GM21528 (cell line): ENCODE measurements at regions not wholly inside any gene's neighbourhood (a gene's known extent, or its start where the extent isn't known, plus 50 kb on each side); places are given as distances from the start of the nearest gene placed in this dataset.
A peak's percentile ranks its signal among the peaks of the same experiment; 100 is the strongest.
"Not testable (repeated sequence)": the region's sequence is repeated elsewhere in the genome, so short reads cannot be mapped to it uniquely, and the experiment has no call there.

ENCODE experiments used
- ATAC-seq: cut with Tn5 transposase; IDR thresholded peaks from one replicate; pipeline ENCODE4 v1.9.1; 2021; ENCODE audit warnings: mild to moderate bottlenecking, moderate library complexity; ENCODE audit not compliant: unreplicated experiment, low FRiP score

DNA sequence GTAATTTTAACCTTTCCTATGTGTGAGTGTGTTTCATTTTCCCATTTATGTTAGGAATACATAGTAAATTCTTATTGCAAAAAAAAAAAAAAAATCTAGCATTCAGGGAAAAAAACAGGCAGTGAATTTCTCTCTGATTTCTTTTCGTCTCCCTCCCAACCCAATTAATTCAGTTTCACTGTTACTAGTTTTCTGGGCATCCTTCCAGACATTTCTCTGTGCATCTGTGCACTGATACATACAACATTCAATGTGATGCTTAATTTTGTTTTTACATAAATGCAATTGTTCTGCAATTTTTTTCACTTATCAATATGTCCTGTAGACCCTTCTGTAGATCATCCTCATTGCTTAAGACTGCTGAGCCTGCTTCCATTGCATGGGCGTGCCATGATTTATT, 694.3 kb upstream of the TBX3 start:
- ATAC-seq, result no peak

DNA sequence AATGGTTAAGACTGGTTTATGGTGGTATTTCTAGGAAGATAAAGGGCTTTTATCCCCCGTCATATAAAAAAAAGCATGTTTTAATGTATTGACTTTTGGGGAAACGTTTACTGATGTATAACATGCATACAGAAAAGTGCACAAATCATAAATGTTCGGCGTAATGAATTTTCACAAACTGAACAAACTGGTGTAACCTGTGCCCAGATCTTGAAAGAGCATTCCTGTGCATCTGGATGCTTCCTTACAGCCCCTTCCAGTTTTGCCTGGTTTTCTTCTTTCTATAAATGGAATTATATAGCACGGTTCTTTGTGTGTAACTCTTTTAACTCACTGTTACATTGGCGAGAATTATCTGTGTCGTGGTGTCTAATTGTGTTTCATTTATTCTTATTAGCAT, 693.8 kb upstream of the TBX3 start:
- ATAC-seq, result no peak

DNA sequence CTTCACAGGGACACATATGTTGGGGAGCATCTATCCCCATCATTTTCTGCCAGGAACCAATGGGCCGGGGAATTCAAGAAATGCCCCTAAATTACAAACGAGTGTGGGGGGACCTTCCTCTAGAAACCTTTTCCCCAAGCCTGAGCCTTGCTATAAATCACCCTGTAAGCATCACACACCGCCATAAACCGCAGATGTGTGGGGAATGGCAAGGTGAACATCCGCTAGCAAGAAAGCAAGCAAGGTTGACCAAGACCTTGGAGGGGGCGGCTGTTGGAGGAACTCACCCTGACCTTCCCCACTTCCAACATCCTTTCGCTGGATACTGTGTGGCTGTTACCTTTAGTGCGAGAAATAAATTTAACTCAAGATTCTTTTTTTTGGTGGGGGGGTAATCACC, 693.3 kb upstream of the TBX3 start:
- no peak for ATAC-seq

DNA sequence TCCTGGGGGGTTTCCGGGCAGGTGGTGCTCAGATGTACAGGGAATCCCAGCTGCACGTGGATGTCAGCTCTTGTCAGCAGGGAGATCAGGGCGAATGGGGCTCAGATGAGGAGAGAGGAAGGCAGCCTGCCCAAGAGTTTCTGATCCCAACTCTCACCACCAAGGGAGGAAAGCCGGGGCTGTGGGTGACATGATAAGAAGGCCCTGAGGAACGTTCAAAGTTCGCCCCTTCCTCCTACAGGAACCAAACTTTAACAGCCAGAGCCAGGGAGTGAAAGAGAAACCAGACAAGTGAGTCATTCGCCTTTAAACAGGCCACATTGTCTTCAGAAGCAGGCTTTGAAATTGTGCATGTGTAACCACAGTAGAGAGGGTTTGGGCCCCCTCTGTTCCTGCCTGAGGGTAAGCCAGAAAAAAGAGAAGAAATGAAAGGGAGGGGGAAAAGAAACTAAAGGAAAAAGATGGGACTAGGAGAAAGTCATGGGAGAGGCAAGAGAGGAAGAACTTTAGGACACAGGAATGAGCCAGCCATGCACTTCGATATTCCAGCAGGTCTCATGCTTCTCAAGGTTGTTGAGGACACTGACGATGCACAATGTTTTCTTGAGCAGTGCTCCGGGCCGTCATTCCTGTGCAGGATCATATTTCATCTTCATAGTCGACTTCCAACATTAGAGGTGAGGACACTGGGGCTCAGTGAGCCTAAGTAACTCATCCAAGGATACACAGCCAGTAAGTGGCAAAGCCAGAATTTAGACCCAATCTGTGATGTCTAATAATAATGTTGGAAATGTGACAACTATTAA, 691.4 kb upstream of the TBX3 start:
- ATAC-seq, result peak; percentile 91

DNA sequence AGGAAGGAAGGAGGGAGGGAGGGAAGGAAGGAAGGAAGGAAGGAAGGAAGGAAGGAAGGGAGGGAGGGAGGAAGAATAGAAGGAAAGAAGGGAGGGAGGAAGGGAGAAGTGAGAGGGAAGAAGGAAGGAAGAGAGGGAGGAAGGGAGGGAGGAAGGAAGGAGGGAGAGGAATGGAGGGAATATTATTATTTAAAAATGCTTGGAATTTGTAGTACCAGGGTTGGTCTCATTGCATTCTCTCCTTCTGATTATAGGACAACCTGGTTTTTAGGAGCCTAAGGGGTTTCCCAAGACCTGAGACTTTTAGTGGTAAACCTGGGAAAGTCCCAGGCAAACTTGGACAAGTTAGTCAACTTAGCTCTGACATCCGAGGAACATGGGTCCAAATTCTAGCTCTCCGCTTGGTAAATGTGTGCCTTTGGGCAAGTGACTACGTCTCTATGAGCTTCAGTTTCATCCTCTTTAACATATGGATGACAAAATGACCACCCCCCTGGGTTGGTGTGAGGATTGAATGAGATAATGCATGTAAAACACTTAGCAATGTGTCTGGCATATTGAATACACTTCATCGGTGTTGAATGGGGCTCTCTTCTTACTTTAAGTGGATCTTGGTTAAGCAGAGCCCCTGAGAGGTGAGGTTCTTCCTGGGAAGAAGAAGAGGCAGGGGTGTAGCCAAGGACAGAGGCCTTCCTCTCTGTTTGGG, 690.7 kb upstream of the TBX3 start:
- ATAC-seq, result peak; percentile 29

DNA sequence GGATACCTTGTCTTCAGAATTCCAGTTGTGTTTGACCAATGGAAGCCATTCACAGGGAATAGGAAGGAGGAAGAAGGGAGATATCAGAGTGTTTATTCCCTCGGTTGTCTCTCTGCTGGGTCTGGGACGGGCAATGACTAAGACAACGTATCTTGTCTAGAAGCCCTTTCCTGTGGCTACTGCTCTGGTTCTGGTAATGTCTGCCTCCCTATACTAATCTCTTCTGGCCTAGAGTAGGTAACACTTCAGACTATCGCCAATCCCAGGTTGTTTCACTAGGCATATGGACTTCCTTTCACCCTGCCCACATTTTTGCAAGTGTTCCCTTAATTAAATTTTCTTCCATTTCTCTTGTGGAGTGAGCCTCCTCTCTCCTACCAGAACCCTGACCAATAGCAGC, 687.7 kb upstream of the TBX3 start:
- ATAC-seq, result no peak

DNA sequence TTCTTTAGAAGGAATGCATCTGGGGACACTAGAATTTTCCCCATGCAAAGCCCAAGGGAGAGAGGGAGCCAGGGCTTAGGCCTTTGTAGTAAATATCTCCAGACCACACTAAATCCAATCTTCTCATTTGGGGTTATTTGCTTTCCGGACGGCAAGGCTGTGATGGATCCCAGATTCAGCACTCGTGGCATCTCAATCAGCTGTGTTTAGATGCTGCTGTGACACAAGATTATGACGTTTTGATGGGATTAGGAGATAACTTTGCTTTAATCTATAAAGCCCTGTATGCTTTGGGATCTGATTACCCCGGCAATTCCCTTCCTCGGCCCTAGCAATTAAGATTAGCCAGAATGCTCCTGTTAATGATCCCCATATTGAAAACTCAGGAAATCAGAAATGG, 686.7 kb upstream of the TBX3 start:
- ATAC-seq, result no peak

DNA sequence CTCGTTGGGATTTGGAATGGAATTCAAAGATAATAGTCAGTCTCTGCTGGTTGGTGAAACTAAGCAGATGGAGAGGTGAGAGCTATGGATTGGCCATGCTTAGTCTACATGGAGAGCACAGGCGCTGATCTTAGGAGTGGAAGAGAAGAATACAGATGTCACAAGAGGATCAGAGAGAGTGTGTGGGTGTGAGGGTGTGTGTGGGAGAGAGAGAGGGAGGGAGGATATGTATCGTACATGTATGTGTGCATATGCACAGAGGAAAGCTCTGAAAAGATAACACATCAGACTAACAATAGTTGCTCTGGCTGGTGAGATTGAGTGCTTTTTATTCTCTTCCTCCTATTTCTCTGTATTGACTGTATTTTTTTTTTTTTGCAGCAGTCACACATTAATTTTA, 686.2 kb upstream of the TBX3 start:
- ATAC-seq, result no peak

DNA sequence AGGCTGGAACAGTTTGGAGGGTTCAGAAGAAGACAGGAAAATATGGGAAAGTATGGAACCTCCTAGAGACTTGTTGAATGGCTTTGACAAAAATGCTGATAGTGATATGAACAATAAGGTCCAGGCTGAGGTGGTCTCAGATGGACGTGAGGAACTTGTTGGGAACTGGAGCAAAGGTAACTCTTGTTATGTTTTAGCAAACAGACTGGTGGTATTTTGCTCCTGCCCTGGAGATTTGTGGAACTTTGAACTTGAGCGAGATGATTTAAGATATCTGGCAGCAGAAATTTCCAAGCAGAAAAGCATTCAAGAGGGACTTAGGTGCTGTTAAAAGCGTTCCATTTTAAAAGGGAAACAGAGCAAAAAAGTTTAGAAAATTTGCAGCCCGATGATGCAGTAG, 682.3 kb upstream of the TBX3 start:
- not testable (repeated sequence) for ATAC-seq

DNA sequence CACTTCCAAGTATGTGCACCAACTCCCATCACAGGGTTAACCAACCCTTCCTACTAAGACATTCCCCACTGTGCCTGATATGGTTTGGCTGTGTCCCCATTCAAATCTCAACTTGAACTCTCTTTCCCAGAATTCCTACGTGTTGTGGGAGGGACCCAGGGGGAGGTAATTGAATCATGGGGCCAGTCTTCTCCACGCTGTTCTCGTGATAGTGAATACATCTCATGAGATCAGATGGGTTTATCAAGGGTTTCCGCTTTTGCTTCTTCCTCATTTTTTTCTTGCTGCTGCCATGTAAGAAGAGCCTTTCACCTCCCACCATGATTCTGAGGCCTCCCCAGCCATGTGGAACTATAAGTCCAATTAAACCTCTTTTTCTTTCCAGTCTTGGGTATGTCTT, 681.8 kb upstream of the TBX3 start:
- ATAC-seq, result not testable (repeated sequence)

DNA sequence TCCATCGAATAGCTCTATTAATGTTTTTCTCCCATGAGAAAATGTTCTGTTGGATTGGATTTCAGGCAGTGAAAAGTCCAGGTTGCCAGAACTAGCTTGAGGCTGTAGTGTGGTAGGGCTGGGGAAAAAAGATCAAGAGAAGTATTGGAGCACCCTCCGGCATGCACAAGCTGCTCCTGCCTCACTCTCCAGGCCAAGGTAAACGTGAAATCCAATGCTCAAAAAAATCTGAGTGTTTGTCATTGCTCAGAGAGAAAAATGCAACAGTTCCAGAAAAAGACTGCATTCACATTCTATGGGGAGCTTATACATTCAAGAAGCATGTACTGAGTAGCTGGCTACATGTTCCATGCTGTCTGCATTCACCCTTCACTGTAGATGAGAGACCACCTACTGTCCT, 680.9 kb upstream of the TBX3 start:
- no peak for ATAC-seq

DNA sequence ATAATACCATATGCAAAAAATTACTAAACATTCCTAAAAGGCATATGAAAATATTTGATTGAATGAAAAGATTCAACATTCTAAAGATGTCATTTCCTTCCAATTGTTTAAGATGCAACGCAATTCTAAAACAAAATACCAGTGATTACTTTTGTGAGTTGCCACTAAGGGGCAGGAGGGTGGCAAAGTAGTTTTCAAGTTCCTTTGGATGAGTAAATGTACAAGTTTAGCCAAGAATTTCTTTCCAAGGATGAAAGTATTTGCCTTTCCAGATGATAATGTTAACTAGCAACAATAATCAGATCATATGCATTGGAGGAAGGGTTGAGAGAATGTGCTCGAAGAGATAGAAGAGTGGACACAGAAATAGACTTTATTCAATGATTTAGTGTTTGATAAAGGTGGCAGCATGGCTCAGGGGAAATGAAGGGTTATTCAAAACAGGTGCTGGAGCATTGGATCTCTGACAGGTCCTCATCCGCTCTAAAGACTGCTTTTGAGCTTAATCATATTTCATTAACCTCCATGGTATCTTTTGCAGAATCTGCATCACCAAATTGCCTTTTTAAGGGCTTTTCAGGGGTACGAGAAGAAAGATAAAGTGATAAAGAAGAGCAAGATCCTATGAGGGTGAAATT, 678.5 kb upstream of the TBX3 start:
- no peak for ATAC-seq

DNA sequence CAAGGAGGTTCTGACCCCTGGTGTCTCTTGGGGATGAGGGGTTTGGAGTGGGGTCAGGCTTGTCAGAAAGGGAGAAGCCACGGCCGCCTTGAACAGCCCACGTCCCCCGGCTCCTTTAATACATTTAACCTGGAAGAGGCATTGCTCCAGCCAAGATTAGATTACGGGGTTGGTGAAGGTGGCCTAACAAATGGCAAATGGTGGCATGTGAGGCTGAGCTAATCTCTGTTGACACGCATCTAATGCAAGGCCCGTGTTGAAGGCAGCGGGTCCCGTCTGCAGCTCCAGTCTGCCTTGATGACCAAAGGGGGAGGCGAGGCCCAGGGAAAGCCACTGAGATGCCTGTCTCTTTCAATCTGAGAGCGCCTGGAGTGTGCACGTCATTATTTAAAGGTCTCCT, 673.7 kb upstream of the TBX3 start:
- ATAC-seq, result no peak

DNA sequence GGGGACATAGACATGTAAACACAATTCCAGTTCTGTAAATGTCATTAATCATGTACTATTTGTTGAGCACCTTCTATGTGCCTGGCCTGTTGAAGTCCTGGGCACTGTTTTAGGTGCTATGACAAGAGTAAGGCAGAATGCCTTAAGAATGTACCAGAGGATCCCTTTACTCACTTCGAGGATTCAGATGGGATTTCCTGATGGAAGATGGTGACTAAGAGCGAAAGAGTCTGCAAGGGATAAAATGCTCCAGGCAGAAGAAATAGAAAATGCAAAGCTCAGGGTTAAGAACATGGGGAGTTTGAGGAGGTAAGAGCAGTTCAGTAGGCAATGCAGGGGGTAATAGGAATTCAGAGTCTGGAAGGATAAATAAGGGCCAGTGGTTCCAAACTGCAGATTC, 671.3 kb upstream of the TBX3 start:
- no peak for ATAC-seq

DNA sequence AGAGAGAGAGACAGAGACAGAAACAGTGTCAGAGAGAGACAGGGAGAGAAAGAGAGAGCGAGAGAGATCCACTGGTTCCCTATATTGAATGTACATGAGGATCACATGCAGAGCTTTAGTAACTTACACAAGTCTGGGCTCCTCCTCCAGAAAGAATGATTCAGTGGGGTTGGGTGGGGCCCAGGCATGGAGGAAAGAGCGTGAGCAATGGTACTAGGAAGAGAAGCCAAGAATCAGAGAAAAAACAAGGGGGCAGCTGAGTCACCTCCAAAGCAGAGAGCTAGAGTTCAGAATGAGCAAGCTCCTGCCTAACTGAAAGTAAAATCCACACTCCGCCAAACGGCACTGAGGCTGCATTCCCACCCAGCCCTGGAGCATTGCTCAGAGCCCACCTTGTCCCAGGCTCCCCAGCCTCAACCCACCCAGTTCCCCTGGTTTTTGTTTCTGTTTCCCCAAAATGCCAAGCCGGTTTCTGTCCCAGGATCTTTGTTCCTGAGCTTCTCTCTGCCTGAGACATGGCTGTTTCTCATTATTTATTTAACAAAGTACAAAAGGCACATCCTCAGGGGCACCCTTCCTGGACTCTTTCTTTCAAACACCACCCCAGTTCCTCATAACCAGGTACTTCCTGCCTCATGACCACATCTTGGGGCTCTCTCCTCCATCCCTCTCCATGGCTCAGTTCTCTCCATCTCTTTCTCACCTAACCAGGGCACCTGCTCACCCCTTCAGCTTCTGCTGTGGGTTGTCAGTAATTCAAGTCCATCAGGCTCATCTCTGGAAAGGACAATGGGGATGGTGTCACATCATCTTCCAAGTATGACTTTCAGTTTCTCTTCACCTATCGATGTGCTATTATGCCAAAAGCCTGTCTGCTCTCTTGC, 670.3 kb upstream of the TBX3 start:
- ATAC-seq, result no peak

DNA sequence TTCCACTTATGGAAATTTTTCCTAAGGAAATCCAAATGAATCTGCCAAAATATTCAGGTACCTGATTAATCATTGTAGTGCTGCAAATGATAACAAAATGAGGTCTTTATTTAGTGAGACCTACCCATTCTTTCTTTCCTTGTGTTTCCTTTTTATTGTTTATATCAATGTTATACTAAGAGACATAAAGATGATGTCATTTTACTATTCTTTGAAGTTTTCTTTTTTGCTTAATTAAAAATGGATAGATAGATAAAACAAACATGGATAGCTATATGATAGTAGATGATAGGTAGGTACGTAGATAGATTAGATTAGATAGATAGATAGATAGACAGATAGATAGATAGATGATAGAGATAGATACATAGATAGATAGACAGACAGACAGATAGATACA, 669.5 kb upstream of the TBX3 start:
- no peak for ATAC-seq

DNA sequence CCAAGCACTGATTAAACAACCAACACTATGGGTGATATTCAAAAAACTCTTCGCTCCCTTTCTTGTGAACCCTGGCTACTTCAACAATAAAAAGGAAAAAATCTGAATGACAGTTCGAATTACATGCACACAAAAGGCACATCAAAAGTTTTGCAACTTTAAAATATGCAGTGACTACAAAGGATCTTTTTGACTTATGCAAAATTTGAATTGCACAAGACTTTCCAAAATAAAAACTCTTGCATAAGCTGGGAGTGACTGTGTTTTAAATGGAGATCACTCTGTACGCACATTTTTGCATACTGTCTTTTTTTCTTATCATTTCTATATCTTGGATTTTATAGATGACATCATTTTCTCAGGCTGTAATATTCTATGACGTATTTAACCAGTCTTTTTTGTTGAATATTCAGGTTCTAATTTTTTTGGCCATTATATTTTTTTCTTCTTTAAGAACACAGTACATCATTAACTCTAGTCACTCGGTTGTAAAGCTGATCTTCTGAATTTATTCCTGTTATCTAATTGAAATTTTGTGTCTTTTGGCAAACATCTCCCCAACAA, 667.6 kb upstream of the TBX3 start:
- no peak for ATAC-seq

DNA sequence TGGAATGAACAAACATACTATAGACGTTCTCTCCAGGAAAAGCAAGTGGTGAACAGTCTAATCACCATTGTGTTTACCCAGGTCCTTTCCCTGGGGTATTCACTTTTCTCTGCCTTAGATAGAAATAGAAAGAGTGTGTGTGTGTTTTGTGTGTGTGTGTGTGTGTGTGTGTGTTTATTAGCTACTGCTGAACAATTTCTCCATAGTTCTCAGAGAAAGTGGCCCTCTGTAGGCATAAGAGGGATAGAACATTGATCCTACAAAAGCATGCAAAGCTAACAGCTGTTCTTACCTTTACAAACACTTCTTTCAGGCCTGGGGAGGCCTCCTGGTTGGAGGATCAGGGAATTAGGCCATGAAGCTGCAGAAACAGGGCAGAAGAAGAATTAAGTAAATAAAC, 665.7 kb upstream of the TBX3 start:
- ATAC-seq, result no peak

DNA sequence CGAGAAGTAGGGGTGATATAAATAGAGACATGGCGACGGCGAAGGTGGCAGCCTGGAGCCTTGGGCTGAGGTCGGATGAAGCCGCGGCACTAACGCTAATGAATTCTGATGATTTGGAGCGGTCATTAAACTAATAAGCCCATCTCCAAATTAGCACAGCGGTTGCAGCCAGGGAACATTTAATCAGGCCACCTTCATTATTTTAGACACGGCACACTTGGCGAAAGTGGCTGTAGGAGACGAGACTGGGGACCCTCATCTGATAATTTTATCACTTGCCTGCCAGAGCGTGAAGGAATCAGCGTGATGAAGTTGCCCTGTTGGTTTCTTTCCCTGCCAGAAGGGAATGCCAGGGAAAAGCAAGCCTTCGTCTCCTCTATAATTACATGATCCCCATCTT, 664.3 kb upstream of the TBX3 start:
- ATAC-seq, result no peak

DNA sequence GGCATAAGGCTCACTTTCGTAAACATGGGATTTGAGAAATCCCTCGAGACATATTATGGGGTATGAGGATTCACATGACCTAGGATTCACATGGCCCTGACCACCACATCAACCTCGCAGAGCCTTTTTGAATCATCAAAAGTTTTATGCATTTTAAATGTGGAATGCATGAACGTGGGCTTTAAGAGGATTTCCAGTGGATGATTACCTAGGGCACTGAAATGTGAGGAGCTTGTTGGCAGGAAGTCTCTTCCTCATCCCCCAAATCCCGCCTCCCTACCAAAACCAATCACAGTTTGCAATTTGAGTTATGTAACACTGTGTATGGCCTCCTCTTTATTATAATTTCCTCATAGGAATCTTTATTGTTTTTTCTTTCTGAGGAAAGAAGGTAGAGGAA, 659.6 kb upstream of the TBX3 start:
- ATAC-seq, result no peak
